Left ventricle myocardium inferior (tissue), 1 donor: ENCODE measurements at regions not wholly inside any gene's neighbourhood (a gene's known extent, or its start where the extent isn't known, plus 50 kb on each side); places are given as distances from the start of the nearest gene placed in this dataset.

Source experiments
- DNase-seq: peaks from one replicate; pipeline ENCODE4 v3.0.0-alpha.2; 2020
- H3K27ac ChIP-seq: fragments of 200-600 bp; replicated peaks from 2 replicates; pipeline ENCODE4 v1.8.0; 2021
- H3K27me3 ChIP-seq: fragments of 200-600 bp; 2 replicates; pipeline ENCODE4 v1.8.0; 2021; ENCODE audit warnings: low read depth
- H3K36me3 ChIP-seq: fragments of 200-600 bp; 2 replicates; pipeline ENCODE4 v1.8.0; 2021
- H3K4me1 ChIP-seq: fragments of 200-600 bp; 2 replicates; pipeline ENCODE4 v1.8.0; 2021
- H3K4me3 ChIP-seq: fragments of 200-600 bp; 2 replicates; pipeline ENCODE4 v1.8.0; 2021; ENCODE audit warnings: mild to moderate bottlenecking, moderate library complexity
- H3K9me3 ChIP-seq: fragments of 200-600 bp; replicated peaks from 2 replicates; pipeline ENCODE4 v1.8.0; 2021
- CTCF ChIP-seq: fragments of 200-600 bp; IDR thresholded peaks from 2 replicates; pipeline ENCODE4 v1.8.0; 2021; ENCODE audit warnings: antibody characterized with exemption, mild to moderate bottlenecking, borderline replicate concordance
- intact Hi-C: fragments of 100-400 bp; cut with micrococcal nuclease; formaldehyde crosslinking; loops from one replicate; pipeline ENCODE4 v1.11.0; 2022
- donor health status: DM: no; HTN: yes; CAD: no; lungs with severe emphysema.

GRCh38 chr11:104534278-104534677 is 364.0 kb downstream of the CASP12 start:
- no peak overlapping the region for H3K4me3 ChIP-seq
- no peaks in the 10 kb centered on the region for H3K36me3 ChIP-seq
- H3K27ac ChIP-seq = no peak overlapping the region
- DNase-seq = no peak
- no peak for TF ChIP-seq CTCF
- no peaks in the 10 kb centered on the region for H3K9me3 ChIP-seq
- no peaks in the 10 kb centered on the region for H3K27me3 ChIP-seq
- intact Hi-C loops = no loop called here
- H3K4me1 ChIP-seq = no peaks in the 10 kb centered on the region

GRCh38 chr11:104531894-104532293 is 366.4 kb downstream of the CASP12 start:
- TF ChIP-seq CTCF = no peak

GRCh38 chr11:104531075-104531474 is 367.1 kb upstream of the PDGFD start:
- Histone ChIP-seq H3K4me1 (no peaks in the 10 kb centered on the region), H3K36me3 (no peaks in the 10 kb centered on the region), H3K9me3 (no peaks in the 10 kb centered on the region), H3K27ac (no peak overlapping the region), H3K27me3 (no peaks in the 10 kb centered on the region), H3K4me3 (no peak overlapping the region)
- DNase-seq = no peak
- intact Hi-C loops = no loop called here
- TF ChIP-seq CTCF = no peak

More at GRCh38 chr11:104531894-104532293, 366.4 kb downstream of the CASP12 start:
- H3K36me3 ChIP-seq = no peaks in the 10 kb centered on the region
- H3K4me1 ChIP-seq = no peaks in the 10 kb centered on the region
- intact Hi-C loops = no loop called here
- H3K27ac ChIP-seq = no peak overlapping the region
- no peak overlapping the region for H3K4me3 ChIP-seq
- H3K27me3 ChIP-seq = no peaks in the 10 kb centered on the region
- H3K9me3 ChIP-seq = no peaks in the 10 kb centered on the region
- no peak for DNase-seq

GRCh38 chr11:104529906-104530305 is 366.0 kb upstream of the PDGFD start:
- Histone ChIP-seq H3K4me3 (no peak overlapping the region), H3K27me3 (no peaks in the 10 kb centered on the region), H3K4me1 (peaks cover 7% of the 10 kb centered on the region), H3K9me3 (no peaks in the 10 kb centered on the region), H3K36me3 (no peaks in the 10 kb centered on the region), H3K27ac (no peak overlapping the region)
- no peak for DNase-seq
- no peak for TF ChIP-seq CTCF
- intact Hi-C loops = no loop called here

GRCh38 chr11:104529213-104529612 is 365.3 kb upstream of the PDGFD start:
- Histone ChIP-seq H3K27ac (no peak overlapping the region), H3K4me3 (no peak overlapping the region), H3K27me3 (no peaks in the 10 kb centered on the region), H3K9me3 (no peaks in the 10 kb centered on the region), H3K36me3 (no peaks in the 10 kb centered on the region), H3K4me1 (peaks cover 7% of the 10 kb centered on the region)
- DNase-seq = no peak
- no peak for TF ChIP-seq CTCF
- intact Hi-C loops = no loop called here

- Histone ChIP-seq H3K4me3 (no peak overlapping the region), H3K9me3 (no peaks in the 10 kb centered on the region), H3K36me3 (no peaks in the 10 kb centered on the region), H3K27me3 (no peaks in the 10 kb centered on the region), H3K4me1 (peaks cover 11% of the 10 kb centered on the region), H3K27ac (peak overlapping the region; percentile 37)
- no peak for DNase-seq
- intact Hi-C loops = no loop called here
- TF ChIP-seq CTCF = no peak
These were observed 362.1 kb upstream of the PDGFD start for GRCh38 chr11:104526006-104526405.
